Activated naive CD4-positive, alpha-beta T cell treated with Interleukin-2 at 50 U/mL for 16 hours (primary cell): ENCODE measurements at regions not wholly inside any gene's neighbourhood (a gene's known extent, or its start where the extent isn't known, plus 50 kb on each side); places are given as distances from the start of the nearest gene placed in this dataset.

ENCODE experiments used
- DNase-seq: peaks from one replicate; pipeline ENCODE4 v3.0.0-alpha.2; 2020

DNA sequence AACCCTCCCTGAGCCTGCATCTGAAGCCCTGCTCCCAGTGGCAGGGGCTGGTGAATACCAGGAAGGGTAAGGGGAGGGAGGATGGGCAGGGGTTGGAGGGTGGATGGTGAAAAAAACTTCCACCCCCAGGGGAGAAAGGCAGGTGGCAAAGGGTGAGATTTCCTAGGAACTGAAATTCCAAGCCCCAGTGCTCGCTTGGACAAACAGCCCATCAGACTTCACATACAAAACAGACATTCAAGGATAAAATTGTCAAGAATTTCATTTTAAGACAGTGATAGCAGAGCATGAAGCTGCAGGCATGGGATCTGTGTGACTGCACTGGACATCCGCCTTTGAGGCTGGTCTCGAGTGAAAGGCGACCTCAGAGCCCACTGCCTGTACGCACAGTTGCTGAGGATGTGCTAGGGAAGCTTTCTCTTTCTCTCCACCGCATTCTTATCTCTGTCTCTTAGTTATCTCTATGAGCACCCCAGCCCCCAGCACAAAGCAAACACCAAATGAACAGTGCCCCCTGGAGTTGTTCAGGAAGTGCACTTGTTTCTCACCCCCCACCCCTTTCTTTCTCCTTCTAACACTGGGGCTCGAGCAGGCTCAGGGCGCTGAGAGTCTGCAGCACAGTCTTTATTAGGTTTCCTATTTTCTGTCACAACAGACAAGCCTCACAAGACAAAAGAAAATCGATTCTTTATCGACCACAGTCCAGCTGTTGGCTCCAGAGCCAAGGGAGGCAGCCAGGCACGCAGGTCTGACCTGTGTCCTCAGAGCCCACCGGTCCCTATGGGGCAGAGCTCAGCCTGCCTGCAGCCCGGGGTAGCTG, 237.3 kb upstream of the NCAM1 start:
- DNase-seq = no peak

DNA sequence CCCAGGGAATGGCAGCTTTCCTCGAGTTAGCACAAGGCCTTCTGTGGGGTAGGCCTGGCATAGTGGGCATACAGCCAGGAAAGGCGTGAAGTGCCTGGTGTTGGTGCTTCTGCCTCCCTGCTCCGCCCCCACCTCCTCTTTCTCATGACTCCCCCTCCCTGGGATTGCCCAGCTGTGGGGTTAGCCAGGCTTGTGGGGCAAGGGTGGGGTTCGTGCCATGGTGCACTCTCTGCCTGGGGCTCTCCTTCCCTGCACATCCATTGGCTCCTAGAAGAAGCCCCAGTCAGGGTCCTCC, 236.8 kb upstream of the NCAM1 start:
- DNase-seq = no peak

DNA sequence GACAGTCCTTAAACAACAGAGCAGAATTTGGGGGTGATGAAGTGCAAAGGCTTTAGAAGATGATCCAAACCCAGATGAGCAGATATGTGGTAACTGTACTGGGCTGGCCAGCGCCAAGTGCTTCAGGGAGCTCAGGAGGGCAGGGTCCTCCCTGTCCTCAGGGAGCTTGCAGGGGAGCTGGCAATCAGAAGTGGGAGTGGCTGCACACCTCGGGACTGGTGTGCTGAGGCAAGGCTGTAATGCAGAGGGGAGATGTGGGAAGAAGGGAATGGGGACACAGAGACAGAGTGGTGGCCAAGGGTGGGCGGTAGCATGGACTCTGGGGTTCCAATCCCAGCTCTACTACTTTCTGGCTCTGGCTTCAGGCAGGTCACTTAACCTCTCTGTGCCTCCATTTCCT, 235.6 kb upstream of the NCAM1 start:
- DNase-seq = no peak

DNA sequence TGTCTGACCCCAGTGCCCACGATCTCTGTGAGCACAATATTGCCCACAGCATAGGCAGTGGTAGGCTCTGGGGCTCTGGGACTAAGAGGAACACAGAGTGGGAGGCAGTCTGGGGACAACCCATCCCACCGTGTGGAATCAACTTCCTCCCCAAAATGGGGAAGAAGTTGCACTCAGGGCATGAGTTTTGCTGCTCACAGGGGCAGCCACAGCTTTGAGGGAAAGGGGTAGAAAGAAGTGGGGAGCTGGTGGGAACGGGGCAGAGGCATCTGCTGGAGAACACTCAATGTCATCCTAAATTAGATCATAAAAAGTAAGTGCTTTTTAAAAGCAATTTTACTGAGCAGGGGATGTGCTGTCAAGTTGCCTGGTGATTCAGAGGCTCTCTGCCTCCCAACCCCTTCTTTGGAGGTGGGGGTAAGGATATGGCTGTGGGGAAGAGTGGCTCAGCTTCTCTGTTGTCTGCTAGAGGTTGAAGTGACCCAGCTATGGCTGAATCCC, 233.8 kb upstream of the NCAM1 start:
- DNase-seq = no peak

DNA sequence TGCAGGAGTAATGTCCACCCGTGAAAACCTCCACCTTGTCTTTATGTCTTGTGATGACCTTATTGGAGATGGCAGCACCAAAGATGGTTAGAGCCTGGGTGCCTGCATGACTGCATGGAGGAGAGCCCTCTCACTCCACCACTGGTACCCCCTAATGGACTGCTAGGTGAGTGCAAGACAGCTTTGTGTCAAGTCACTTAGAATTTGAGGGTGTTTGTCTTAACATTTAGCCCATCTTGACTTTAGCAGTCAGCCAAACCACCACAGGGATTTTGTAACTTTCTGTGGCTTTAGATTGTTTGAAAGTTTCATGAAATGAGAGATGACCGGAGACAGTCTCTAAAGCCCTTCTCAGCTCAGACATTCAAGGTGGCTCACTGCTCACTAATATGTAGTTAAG, 232.9 kb upstream of the NCAM1 start:
- DNase-seq = no peak

DNA sequence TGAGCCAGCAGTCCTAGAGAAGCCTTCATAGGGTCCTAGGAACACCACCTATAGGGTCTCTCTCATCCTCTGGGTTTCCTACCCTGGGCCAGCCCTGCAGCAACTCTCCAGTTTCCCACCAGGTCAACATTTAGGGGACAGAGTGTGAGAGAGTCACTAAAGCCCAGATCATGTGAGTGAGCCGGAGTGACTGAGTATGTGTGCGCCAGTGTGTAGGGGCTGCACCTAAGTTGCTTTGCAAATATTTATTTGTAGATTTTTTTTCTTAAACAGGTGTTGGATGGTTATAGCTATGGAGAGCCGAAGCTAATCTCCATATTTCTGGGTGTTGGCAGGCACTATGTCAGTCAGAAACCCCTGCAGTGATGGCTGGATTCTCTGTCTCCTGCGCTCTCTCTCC, 232.5 kb upstream of the NCAM1 start:
- no peak for DNase-seq

DNA sequence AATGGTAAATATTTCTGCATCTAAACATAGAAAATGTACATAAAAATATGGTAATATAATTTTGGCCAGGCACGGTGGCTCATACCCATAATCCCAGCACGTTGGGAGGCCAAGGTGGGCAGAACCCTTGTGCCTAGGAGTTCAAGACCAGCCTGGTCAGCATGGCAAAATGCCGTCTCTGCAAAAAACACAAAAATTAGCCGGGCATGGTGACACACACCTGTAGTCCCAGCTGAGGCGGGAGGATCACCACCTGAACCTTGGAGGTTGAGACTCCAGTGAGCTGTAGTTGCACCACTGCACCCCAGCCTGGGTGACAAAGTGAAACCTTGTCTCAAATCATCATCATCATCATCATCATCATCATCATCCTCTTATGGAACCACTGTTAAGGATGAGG, 230.6 kb upstream of the NCAM1 start:
- DNase-seq = no peak

DNA sequence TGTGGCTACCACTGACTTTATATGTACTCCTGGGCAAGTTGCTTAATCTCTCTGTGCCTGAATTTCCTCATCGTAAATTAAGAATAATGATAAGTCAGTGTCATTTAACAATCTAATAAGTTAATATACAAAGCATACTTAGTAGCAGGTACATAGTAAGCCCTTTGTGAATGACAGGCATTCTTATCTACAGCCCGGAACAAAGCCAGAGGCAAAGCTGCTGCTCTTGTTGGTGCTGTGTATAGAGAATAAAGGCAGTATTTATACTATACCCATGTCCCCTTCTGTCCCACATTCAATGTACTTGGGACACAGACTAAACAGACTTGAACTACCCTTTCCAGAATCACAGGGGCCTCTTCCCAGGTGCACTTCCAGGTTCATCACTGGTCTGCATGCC, 229.7 kb upstream of the NCAM1 start:
- DNase-seq = no peak

DNA sequence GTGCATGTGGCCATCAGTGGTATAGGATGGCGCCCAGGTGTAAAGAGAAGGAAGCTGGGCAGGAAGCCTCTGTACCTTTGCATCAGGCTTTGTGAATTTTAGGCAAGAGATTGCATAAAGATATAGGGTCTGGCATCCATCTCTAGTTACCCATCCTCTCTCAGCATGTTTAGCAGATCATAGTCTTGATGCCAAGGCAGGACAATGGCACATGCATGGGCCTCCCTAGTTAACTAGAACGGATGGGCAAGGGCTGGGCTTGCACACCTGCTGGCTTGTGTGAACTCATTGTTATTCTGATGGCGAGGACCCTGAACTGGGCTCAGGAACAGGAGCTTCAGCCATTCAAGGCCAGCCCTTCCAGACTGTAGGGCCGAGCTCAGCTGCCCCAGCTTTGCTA, 229.2 kb upstream of the NCAM1 start:
- DNase-seq = no peak

DNA sequence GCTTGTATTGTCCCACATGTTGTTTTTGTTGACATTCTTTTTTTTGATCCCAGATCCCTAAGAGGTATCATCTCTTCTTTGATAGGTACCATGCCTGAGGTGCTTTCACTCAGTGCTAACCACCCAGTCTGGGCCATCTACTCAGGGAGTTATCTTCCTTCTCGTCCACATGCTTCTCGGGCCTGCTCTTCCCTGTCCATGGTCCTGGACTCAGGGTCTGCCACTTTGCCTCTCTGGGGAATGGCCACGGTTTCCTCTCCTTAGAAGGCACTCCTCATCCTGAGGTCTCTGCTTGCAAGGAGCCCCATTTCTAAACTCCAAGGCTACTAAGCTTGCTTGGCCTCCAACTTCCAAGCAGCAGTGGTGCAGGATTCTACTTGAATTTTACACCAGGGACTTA, 227.0 kb upstream of the NCAM1 start:
- no peak for DNase-seq

DNA sequence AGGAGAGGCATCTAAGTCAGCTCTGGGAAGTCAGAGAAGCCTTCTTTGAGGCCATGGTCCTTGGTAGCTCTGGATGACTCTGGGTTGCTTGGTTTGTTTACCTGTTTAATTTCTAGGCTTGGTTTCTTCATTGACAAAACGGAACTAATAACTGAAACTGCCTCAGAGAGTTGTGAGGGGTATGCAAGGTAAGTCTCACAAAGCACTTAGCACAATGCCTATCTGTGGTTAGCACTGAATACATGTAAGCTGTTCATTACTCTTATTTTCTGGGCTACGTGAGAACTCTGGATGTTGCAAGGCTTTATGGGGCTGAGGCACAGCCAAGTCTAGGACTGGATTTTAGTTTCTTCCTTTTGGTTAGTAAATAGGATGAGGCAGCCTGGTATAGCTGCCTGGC, 225.8 kb upstream of the NCAM1 start:
- no peak for DNase-seq

DNA sequence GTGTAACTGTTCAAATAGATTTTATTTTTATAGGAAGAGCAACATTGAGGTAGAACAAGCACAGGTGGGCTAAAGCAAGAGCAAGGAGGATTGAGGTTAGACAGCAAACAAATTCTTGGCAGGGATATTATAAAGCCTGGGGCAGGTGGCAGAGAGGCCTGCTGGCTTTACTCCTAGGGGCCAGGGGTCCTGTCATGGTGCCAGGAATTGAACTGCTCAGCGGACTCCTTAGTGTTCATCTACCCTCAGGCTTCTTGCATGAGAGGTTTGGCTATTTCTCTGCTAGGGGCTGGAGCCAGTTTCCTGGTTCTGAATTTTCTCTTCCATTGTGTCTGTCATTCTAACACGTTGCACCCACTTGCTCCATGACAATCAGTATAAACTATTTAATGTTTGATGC, 217.2 kb upstream of the NCAM1 start:
- no peak for DNase-seq

DNA sequence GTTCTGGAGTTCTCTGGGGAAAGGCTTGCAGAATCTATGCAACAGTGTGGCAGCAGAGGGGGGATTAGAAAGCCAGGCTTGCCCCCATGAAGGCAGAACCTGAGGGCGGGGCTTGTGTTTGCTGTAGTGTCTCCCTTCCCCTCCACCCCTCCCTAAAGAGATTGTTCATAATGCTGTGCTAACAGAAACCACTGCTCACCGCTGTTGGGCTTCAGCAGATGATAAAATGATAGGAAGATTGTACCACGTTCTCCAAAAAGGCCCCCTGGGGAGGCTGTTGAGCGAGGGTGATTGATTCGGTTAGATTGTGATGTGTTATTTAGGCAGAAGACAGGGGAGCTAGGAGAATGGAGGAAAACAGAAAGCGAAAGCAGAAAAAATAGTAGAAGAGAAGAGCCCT, 215.2 kb upstream of the NCAM1 start:
- DNase-seq = no peak

DNA sequence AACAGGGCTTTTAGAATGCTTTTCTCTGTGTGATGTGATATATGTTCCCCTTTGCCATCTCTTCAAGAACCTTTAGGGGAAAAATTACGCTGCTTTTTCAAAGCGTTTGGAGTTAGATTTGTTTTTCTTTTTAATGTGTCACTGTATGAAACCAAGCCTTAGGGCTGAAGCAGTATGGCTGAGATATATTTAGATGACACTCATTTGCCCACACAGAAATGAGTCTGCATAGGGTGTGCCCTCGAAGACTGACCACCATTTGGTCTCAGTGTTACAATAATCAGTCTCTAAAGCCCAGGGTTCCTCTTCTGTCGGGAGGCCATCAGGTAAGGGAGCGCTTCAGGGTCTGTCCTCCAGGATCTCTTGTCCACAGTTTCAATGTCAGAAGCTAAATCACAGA, 213.0 kb upstream of the NCAM1 start:
- DNase-seq = no peak

DNA sequence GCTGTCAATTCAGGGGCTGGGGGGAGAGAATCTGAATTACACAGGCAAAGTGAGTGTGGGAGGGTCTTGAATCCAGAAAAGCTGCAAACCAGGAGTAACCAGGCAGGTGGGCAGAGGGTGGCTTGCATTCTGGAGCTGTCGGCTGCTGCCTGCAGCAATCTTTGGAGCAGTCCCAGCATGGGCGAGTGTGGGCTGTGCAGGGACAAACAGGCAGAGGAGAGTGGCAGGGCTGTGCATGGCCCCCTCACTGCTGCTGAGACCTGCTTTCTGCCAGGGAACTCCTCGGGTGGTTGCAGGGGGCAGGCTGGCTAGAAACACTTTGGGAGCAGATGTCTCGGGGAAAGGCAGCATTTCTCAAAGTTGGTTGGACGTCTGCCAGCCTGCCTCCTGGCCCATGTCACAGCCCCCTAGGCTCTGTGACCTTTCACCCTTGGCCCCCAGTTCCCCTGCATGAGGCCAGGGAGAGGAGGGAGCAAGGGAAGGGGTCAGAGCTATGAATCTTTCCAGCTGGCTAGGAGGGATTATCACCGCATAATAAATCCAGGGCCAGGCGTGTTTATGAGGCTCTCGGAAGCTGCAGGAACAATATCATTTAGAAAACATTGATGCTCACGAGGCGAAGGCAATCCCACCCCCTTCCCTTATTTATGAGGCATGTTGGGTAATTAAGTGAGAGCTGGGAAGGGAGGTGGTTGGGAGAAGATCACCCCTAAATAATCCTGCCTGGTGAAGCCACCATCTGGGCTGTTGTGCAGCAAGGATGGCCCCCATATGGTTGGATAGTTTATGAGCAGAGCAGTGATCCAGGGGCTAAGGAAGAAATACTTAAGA, 212.3 kb upstream of the NCAM1 start:
- no peak for DNase-seq

DNA sequence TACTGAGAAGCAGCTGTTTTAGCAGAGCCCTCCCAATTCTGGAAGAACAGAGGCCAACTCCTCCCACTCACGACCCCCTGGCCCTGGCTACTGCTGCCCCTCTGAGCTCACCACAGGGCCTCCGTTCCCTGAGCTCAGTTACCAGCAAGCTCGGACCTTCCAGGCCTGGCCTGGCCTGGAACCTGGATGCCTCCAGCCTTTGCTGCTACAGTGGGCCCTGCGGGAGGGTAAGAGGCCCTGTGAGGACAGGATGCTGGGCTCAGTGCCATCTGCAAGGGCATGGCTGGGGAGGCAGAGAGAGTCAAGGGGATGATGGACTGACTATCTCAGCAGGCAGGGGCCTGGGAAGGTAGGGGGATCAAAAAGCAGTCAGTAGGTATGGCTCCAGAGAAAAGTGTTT, 209.9 kb upstream of the NCAM1 start:
- no peak for DNase-seq

DNA sequence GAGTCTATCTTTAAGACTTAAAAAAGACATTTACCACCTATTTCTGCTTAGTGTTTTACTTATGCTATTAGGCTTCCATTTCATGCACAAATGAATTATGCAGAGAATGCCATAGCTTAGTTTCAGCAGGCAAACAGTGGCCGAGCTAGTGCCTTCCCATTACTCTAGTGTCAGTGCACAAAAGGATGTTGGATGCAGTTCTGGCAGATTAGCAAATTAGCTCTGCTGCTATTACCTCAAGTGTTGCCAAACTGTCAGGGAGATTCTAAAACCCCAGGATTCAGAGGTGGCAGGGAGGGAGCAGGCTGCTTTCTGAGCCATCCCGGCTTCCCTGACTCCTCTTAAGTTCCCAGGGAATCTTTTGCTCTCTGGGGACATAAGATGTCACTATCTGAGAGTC, 209.4 kb upstream of the NCAM1 start:
- no peak for DNase-seq

DNA sequence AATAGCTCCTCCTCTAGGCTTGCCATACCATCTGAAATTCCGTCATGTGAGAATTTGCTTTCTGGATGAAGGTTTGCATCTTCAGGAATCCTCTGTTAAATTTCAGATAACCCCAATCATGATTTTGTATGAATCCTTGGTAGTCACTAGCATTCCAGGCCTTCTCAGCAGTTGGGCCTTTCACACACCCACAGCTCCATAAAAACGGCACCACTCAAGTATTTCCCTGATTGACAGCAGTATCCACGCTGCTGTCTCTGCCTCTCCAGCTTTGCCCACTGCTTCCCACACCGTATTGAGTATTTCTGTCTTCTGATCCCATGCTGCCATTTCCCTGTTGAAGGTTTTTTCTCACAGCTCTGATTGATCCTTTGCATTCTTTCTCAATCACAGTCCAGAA, 208.7 kb upstream of the NCAM1 start:
- no peak for DNase-seq

DNA sequence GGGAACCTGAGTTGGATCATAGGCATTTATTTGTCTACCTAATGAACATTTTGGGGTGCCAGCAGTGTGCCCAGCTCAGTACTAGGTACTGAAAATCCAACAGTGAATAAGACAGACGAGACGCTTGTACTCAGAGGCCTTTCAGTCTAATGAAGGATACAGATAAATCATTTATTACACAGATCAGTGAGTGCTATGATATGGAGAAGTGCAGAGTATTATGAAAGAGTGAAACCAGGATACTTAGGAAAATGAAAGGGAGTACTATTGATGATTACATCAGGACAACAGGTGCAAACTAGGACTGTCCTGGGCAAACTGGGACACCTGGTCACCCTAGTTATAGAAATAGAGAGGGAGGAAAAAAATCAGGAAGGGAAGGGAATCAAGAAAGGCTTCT, 207.5 kb upstream of the NCAM1 start:
- no peak for DNase-seq

DNA sequence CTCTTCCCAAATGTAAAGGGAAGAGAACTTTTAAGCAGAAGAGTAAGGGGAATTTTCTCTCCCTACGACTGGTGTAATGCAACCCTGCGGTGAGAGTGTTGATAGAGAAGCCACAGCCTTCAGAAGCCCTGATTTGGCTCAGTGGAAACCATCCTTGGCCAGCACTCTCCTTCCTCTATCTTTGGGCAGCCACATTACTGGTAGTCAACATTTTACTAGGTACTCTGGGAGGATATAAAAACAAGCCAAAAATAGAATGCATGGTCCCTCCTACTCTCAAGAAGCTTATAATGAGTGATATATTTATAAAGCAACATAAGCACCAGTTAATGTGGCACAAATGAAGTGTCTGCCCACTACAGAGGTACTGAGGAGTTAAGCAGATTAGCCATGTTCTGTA, 201.8 kb upstream of the NCAM1 start:
- no peak for DNase-seq

DNA sequence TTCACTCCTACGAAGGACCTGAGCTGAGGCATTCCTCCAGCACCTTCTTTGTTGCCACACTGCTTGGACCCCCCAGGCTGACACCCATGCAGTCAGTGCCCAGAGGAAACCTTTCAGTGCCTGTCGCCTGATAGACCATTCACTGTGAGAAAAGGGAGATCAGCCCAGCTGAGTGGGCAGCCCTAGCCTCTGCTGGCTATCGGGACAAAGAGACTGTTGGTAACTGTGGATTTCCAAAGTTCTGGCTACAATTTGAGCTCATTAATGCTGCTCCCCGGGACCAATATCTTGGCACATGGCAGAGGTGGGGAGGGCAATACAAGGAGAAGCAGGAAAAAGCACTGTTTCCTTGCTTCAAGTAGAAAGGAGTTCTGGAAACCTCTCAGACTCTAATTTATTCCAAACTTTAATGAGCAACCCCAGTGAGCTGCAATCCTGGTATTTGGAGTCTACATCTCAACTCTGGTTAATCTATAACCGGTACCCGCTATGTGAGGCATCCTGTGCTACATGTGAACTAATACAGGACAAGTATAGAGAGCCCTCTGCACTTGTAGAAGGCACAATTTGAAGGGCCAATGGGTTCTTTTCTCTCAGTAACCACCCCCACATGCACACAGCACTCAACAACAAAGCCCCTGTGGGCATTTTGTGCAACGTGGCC, 200.7 kb upstream of the NCAM1 start:
- DNase-seq = no peak

DNA sequence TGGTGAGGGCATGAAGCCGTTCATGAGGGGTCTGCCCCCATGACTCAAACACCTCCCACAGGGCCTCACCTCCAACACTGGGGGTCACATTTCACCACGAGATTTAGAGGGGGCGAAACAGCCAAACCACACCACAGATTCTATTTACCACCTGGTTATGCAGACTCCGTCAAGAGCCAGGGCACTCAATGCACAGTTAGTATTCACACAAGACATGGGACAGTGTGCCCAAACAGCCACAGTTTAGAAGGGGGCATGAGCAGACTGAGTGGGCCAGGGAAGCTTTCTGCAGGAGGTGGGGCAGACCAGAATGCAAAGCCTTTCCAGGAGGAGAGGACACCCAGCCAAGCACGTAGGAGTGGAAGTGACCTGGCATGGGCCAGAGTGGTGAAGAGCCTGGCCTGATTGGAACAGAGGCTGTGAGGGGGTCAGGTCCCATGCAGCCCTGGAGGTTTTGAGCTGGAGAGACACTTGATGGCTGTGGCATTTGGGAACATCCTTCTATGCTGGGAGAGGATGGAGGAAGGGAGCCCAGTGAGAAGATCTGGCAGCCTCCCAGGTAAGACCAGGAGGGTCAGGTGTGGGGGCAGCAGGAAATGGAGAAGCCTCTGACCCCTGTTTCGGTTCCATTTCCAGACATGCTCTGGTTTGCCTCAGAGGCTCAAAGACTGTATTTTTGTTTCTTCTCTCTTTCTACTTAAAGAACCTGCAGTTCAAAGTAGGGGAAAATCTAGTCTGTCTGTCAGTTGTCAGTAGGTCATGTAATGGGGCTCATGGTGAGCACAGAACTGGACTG, 199.1 kb upstream of the NCAM1 start:
- DNase-seq = no peak

DNA sequence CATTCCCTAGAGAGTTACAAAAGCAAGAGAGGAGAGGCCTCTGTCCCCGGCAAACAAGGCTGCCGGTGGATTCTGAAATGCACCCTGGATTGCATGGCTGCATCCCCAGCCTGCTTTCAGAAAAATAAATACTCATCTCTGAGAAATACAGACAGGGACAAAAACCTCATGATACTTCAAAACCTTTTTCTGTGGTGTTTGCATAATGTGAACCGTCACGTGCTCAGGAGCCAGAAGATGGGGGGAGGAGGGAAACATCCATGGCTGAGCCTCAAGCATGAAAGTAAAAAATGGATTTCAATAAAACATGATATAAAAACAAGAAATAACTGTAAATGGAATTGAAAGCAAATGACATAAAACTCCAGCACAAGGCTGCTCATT, 198.5 kb upstream of the NCAM1 start:
- no peak for DNase-seq
